HG03521 (cell line): ENCODE measurements at regions not wholly inside any gene's neighbourhood (a gene's known extent, or its start where the extent isn't known, plus 50 kb on each side); places are given as distances from the start of the nearest gene placed in this dataset.

Source experiments
- ATAC-seq: cut with Tn5 transposase; IDR thresholded peaks from one replicate; pipeline ENCODE4 v1.9.1; 2021; ENCODE audit warnings: mild to moderate bottlenecking, moderate library complexity; ENCODE audit not compliant: unreplicated experiment

DNA sequence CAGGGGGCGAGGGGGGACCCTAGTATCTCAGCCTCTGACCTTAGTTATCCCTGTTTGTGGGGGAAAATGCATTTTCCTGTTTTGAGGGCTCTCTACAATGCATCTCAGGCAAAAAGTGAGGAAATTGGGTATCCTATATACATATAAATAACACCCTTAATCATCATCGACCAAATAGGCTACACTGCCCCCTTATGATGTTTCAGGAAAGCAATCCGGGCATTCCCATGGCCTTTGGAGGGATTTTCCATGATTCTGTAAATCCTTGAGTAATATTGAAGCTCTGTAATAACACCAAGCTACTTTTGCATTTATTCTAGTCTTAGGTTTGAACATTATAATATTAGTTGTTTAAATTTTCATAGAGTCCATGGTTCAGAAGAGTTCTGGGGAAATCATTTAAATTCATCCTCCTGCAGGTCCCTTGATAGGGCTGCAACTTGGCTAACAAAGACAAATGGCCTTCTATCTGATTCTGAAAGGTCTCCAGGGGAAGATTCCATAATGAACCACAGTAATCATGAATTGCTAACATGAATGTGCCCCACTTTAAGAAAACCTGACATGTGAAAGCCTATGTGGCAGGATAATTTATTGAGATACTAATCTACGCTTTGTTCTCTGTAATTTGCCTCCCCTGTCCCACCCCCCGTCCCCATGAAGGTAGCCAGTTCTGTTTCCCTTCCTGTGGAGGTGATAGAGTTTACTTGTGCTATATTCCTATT is 91.5 kb upstream of the SCOC start:
- ATAC-seq: no peak

DNA sequence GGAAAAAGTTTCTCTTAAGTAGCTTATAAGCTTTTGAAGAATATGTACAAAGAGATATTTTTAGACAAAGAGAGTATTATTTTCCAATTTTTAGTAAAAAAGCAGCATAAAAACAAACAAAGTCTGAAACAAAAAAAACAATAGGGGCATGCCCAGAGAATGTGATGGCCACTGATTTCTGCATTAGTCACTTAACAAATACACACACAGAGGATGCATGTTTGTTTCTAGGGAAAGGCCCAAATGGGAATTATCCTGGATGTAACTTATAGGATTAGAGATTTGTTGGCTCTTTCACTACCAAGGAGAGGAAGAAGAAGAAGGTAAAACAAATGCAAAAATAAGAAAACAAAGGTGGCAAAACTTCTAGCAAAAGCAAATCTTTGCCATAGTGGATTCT is 95.9 kb upstream of the SCOC start:
- ATAC-seq: no peak

DNA sequence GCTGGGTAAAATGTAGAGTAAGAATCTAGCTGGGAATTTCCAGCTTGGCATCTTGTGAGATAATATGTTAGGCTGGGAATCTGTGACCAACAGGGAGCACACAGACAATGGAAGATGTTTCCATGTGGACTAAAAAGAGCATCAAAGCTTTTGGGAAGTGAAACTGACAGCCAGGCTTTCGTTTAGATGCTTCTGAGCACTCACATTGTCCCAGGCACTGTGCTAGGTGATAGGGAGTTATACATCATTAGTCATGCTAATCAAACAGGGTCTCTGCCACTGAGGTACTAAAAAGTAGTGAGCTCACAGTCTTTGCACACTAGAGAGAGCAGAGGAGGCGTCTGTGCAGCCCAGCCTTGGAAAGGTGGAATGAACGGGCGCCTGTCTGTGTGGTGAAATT is 101.9 kb upstream of the SCOC start:
- no peak for ATAC-seq

DNA sequence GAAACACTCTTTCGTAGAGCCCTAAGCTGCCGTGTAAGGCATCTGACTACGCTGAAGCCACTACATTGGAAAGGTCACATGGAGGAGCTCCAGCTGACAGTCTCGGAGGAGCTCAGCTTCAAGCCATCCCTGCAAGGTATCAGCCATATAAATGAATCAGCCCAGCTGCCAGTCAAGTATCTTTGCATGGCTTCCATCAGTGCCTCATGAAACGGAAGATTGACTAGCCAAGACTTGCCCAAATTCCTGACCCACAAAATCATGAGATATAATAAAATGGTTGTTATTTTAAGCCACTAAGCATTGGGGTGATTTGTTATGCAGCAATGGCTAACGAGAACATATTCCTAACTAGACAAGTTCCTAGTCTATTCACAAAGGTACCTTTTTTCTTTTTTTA is 104.1 kb upstream of the SCOC start:
- no peak for ATAC-seq

DNA sequence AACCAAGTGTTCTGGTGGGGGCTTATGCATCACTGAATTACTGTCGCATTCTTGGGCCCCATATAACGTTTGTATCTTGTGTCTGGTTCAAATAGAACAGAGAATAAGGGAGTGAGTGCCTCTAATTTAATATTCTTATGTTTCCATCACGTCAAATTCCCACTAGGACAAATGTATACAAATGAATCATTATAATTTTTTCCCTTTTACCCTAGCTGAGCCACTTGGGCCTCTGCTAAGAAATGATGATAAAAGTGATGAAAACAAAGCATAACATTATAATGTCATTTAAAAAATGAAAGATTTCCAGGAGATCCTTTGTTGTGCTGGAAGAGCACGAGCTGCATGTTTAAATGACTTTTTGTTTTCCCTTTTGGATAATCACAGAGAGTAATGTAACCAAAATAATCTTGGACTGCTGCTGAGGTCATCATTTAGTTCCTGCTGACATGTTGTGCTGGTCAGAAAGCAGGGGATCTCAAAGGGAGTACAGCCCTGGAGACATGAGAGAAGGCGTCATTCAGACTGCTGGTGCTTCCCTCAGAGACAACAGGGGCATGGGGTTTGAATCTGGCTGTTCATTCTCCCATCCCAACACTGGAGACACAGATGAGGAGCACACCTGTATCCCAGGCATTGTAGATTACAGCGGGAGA is 105.1 kb upstream of the SCOC start:
- no peak for ATAC-seq

DNA sequence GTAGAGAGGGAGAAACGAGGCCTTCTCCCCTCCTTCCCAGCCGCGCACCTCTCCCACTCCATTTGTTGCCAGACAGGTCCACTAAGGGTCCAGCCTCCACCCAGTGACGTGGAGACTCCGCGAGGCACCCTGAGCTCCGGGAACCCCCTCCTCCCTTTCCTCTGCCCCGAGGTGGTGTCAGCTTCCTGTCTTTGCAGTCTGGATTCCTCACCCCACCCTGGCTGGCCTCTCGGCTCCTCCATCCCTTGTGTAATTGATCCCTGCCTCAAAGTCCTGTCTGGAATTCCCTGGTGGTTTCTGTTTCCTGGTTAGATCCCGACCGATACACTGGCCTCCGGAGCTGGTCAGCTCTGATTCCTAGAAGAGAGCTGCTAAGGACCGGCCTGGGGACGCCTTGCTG is 105.9 kb upstream of the SCOC start:
- no peak for ATAC-seq

DNA sequence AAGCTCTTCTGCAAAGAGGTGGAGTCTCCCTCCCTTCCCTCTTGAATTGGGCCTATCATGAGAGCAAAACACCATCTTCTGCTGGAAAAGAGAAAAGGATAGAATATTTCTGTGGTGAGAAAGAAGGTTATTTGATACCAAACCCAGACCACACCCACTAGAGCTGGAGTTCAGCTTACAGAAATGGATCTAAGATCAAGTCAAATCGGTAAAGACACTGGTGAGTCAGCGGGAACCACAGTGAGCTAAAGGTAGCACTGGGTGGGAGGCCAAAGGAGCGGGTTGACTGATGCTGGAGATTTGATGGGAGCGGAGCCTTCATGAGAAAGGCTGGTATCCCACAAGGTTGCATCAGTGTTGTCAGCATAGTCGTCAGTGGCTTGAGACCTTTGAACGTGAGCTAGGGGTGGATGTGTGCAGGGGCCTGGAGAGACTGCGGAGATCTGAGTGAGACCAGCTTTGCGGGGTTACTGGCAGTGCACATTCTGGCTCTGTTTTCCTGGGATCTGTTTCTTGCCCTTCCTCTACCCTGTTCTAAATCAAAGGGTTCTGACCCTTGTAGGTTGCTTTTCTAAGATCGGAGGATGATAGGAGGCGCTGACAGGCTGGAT is 106.4 kb upstream of the SCOC start:
- no peak for ATAC-seq

DNA sequence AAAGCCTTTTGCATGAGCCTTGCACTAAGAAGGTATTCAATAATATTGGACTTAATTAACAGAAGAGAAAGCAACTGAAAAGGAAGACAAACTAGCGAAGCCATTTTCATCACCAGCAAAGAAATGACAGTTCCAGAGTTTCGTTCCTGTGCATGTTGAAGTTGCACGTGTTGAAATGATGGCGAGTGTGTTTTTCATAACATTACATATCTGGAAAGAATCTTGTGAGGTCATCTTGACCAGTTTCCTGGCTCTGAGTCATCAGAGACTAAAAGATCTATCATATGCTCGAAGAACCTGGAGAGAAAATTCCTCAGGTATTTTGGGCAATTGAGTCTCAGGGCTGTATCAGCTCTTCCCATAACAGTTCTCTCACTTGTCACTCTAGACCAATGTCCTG is 106.2 kb upstream of the MAML3 start:
- ATAC-seq: no peak

DNA sequence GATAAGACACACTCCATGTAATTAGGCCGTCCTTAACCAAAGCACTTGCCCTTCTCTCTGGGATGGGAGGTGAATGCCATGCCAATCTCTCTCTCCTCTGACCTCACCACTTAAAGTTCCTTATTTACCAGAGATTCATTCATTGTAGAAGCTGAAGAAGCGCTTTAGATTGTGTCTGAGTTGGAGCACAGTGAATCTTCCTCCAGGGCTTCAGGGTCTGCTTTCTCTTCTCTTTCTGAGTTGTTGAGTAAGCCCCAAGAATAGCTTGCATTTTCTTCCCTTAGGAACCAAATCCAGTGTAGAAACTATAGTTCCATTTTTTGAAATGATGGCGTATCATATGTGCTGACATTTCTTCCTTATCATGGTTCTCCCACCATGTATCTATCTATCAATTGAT is 104.5 kb upstream of the MAML3 start:
- no peak for ATAC-seq

DNA sequence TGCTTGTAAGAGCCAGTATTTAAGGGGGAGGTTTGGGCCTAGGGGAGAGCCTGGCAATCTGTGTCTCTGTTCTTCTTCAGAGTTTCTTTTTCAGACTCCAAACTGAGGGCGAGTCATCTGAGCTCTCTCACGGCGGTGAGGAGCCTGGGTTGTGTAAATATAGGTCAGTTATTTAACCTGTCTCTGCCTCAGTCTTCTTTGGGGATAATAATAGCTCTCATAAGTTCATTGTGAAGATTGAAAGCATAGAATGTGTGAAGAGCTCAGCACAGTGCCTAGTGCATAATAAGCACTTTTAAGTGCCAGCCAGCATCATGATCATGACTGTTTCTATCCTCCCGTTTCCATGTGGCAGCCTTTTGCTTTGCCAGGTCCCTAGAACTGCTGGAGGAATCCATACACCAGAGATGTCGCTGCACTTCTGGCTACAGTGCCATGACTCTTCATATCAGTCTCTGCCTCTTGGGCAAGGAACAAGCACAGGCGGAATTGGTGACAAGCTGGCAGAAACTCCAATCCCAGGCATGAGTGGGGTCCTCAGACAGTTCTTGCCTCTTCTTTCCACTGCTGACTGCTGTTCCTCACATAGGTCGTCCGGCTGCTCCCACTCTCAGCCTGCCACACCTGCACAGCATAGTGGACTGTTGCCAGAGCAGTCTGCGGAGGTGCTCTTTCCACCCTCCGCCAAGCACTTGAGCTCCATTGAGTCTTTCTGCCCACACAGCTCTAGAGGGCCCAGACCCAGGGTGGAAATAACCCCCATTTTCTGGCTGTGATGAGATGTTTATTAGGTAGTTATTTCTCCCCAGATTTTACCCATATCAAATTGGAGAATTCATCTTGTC is 103.7 kb upstream of the MAML3 start:
- ATAC-seq: no peak

DNA sequence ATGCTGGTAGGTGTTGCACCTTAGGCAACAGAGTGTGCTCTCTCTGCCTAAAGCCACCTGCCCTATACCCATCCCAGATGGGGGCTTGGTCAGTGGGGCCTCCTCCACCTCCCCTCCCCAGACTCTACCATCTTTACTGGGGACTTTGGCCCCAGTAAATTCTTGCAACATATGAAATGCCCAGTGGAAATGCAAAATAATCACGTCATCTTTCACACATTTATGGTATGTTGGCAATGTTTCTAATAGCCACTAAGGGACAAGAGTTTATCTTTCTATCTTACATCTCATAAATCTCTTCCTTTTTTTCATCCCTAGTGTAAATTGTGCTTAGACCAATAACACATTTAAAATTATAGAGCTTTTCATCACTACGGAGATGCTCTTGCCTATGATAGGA is 103.0 kb upstream of the MAML3 start:
- ATAC-seq: no peak

DNA sequence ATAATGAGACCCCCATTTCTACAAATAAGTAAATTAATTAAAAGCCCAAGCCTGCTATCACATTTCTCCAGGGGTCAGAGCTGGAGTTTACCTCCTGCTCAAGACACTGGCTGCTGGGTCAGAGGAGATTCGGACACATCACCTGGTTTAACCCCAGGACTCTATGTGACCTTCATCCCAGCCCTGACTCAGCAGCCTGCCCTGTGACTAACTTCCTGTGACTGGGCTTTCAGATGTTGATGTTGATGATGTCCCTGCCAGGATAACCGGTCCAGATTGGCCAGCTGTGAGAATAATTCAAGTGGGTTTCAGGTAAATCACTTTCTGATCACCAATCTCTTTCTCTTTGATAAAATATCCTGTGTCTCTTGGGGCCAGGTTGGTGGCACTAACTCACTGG is 102.4 kb upstream of the MAML3 start:
- ATAC-seq: no peak

DNA sequence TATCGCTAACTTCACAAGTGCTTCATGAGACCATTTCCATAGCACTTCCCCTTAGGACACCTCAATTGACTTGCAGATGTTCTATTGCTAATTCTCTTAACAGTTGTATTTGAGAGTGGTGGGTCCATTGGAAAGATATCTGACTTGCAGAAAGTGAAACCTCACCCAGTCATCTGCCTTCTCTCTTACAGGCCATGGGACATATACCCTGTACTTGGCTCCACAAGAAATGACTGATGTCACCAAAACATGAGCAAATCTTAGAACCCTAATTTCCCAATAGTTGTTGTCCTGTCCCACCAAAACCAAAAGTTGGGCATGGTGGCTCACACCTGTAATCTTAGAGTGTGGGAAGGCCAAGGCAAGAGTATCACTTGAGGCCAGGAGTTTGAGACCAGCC is 101.9 kb upstream of the MAML3 start:
- no peak for ATAC-seq

DNA sequence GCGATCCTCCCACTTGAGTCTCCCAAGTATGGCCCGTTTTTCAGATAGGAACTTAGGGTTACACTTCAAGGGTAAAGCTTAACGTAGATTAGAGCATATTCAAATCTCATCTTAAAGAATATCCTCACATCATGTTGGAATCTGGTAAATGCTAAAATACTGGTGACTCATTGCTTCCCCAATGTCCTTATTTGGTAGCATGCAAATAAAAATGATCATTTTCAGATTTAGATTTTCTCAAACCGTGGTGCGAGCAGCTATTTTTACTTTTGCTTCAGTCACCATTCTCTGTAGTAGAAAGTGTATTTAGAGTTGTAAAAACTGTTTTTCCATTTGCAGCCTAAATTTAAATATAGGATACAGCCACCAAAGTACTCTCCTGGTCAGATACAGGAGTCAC is 101.5 kb upstream of the MAML3 start:
- no peak for ATAC-seq

DNA sequence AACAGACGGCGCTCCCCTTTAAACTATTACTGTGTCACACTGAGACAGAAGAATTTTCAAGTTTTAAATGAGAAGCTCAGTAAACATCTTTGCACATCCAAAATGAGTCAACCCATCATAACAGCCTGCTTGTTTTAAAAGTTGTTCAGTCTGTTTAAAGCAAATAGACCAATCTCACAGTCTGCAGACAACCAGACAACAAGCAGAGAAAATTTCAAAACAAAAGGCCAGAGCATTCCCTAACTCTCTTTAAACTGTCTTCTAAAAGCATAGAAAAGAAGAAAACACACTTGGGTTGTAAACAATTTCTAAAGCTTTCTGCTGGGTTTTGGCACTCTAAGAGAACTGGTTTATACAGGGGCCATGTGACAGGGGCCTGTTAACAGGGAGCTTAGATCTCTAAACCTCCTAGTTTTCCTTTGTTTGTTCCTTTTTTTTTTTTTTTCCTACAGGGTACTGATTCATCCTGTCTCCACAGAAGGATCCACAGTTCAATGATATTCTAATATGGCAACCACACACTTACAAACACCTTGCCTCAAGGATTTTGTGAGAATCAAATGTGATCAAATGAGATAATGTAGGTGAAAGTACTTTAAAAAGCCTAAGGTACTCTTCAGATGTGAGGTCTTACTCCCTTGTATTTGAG is 100.8 kb upstream of the MAML3 start:
- ATAC-seq: no peak

DNA sequence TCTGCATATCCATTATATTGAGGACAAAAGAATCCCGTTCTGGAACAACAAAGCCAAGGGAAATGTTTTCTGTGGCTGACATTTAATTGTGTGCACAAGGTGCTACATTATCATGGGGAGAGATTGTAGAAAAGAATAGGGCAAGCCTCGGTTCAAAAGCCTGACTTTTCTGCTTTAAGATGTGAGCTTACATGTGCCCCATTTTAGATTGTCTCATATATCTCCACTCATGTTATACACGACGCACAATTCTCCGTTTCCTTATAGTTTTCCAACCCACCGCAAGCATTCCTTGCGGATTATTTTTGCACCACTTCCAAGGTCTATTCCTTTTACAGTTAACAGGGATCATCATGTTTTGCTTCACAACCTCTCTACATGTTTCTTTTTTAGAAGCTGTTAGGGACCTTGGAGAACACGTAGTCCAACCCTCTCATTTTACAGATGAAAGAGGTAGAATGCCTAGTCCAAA is 99.6 kb upstream of the MAML3 start:
- ATAC-seq: no peak

DNA sequence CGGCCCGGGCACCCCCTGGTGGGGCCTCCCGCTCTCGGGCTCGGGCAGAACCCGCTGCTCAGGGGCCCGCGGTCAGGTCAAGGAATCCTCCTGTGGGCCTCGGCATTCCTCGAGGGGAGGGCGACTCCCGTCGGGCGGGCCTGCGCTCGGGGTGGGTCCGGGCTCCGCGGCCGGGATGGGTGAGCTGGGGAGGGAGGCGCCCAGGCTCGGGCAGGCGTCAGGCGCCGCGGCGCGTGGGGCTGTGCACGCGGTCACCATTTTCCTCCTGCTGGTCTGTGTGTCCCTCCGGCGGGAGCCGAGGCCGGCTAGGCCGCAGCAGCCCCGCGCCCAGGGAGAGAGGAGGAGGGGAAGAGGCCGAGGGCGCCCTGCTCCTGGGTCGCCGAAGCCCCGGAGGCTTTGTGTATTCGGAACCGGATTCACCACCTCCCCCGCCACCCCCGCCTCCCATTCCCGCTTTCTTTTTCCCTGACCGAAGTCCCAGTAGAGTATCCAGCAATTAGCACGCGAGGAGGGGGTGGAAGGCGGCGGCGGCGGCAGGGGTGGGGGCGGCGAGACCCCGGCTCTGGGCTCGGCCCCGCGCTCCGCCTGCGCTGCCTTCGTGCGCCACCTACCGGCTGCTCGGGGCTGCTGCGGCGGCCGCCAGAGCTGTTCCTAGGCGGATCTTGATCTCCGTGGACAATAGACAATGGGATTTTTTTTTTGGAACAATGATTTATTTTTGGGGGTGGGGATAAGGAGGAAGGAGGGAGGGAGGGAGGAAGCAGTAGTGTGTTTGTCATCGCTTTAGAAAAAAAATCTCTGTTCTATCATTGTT is 99.0 kb upstream of the MAML3 start:
- no peak for ATAC-seq

DNA sequence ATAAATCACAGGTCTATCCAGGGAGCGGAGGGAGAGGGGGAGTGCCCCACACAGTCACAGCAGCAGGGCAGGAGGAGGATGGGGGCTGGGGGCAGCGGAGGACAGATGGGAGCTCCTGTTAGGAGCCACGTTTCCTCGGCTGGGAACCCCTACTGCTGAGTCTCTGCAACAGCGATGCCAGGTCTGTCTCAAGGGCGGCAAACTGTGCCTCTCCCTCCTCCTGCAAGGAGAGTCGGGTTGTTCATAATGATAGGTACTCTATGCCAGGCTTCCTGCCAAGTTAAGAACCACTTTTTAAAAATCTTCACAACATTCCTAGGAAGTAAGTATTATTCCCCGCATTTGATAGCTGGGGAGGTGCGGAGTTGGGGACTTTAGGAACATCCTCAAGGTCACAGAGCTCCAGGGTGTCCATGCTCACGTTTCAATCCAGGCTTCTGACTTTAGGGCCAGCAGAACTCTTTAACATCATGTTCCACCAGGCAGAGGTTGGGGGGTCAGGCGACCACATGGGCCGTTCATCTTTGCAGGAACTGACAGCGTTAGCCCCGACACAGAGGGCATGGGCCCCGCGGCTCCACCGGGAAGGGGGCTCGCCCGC is 98.3 kb upstream of the MAML3 start:
- no peak for ATAC-seq

DNA sequence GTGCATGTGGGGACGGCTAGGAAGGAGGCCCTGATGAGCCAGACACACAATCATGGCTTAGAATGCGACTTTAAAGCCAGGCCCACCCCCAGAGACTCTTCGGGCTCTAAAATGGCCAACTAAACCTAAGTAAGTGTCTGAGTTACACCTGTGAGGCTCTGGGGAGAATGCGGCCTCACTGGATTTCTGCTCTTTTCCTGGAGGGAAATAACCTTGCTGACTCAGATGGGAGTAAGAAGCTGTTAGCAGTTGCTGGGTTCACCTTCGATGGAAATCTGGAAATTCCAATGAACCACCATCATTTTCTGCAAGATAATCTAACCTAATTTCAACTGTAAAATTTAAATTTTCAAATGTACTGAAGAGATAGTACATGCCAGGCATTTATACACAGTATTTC is 97.6 kb upstream of the MAML3 start:
- no peak for ATAC-seq
